HG03342 (cell line): ENCODE measurements at regions not wholly inside any gene's neighbourhood (a gene's known extent, or its start where the extent isn't known, plus 50 kb on each side); places are given as distances from the start of the nearest gene placed in this dataset.
A peak's percentile ranks its signal among the peaks of the same experiment; 100 is the strongest.
"Not testable (repeated sequence)": the region's sequence is repeated elsewhere in the genome, so short reads cannot be mapped to it uniquely, and the experiment has no call there.

Experiments used
- ATAC-seq: cut with Tn5 transposase; IDR thresholded peaks from one replicate; pipeline ENCODE4 v1.9.1; 2021; ENCODE audit warnings: mild to moderate bottlenecking, moderate library complexity; ENCODE audit not compliant: unreplicated experiment

- no peak for ATAC-seq
These were observed 695.2 kb downstream of the GRXCR1 start for GRCh38 chr4:43587758-43588157.

- ATAC-seq = no peak
These were observed 714.9 kb downstream of the GRXCR1 start for GRCh38 chr4:43607400-43607799.

- ATAC-seq = no peak
These were observed 715.4 kb downstream of the GRXCR1 start for GRCh38 chr4:43607827-43608461.

GRCh38 chr4:43619219-43619618 is 726.7 kb downstream of the GRXCR1 start:
- no peak for ATAC-seq

- ATAC-seq = not testable (repeated sequence)
These were observed 745.4 kb downstream of the GRXCR1 start for GRCh38 chr4:43637893-43638292.

- ATAC-seq = no peak
These were observed 759.5 kb downstream of the GRXCR1 start for GRCh38 chr4:43651991-43652390.

GRCh38 chr4:43659547-43659946 is 767.0 kb downstream of the GRXCR1 start:
- ATAC-seq = not testable (repeated sequence)

- ATAC-seq = not testable (repeated sequence)
These were observed 776.2 kb downstream of the KCTD8 start for GRCh38 chr4:43672265-43672885.

- ATAC-seq = no peak
These were observed 768.2 kb downstream of the KCTD8 start for GRCh38 chr4:43680421-43680820.

GRCh38 chr4:43682551-43682950 is 766.1 kb downstream of the KCTD8 start:
- no peak for ATAC-seq

- ATAC-seq = no peak
These were observed 758.5 kb downstream of the KCTD8 start for GRCh38 chr4:43690116-43690515.

- ATAC-seq = no peak
These were observed 754.7 kb downstream of the KCTD8 start for GRCh38 chr4:43693876-43694275.

- ATAC-seq = no peak
These were observed 739.2 kb downstream of the KCTD8 start for GRCh38 chr4:43709443-43709842.

- no peak for ATAC-seq
These were observed 731.8 kb downstream of the KCTD8 start for GRCh38 chr4:43716721-43717395.

- no peak for ATAC-seq
These were observed 730.2 kb downstream of the KCTD8 start for GRCh38 chr4:43718369-43718768.

- no peak for ATAC-seq
These were observed 715.7 kb downstream of the KCTD8 start for GRCh38 chr4:43732829-43733426.

- no peak for ATAC-seq
These were observed 706.5 kb downstream of the KCTD8 start for GRCh38 chr4:43742083-43742482.

GRCh38 chr4:43754566-43754965 is 694.0 kb downstream of the KCTD8 start:
- no peak for ATAC-seq

- no peak for ATAC-seq
These were observed 691.5 kb downstream of the KCTD8 start for GRCh38 chr4:43757147-43757546.

- ATAC-seq = no peak
These were observed 689.8 kb downstream of the KCTD8 start for GRCh38 chr4:43758836-43759235.

GRCh38 chr4:43763029-43763610 is 685.5 kb downstream of the KCTD8 start:
- peak; percentile 51 for ATAC-seq
